CD4-positive, alpha-beta T cell treated with Interleukin-4 for 1 hour (primary cell): ENCODE measurements at regions not wholly inside any gene's neighbourhood (a gene's known extent, or its start where the extent isn't known, plus 50 kb on each side); places are given as distances from the start of the nearest gene placed in this dataset.
A peak's percentile ranks its signal among the peaks of the same experiment; 100 is the strongest.

ENCODE experiments used
- DNase-seq, 2 donors: peaks; one replicate each; pipeline ENCODE4 v3.0.0-alpha.2; 2020 to 2022

- DNase-seq: peak in 1 of 2 donors; percentile 1
Observed at GRCh38 chr5:71230839-71231505, 163.5 kb upstream of the GTF2H2 start.
